H7 (cell line): ENCODE measurements at regions not wholly inside any gene's neighbourhood (a gene's known extent, or its start where the extent isn't known, plus 50 kb on each side); places are given as distances from the start of the nearest gene placed in this dataset.

Experiments
- DNase-seq: peaks from one replicate; pipeline ENCODE4 v3.0.0; 2012
- H3K27me3 ChIP-seq: 2 replicates; pipeline ENCODE4 v1.6.0; 2011; ENCODE audit warnings: mild to moderate bottlenecking, low read length; ENCODE audit not compliant: control insufficient read depth, insufficient read depth
- H3K36me3 ChIP-seq: replicated peaks from 2 replicates; pipeline ENCODE4 v1.5.1; 2011; ENCODE audit warnings: low read length; ENCODE audit not compliant: control insufficient read depth, insufficient read depth
- H3K4me3 ChIP-seq: 2 replicates; pipeline ENCODE4 v1.5.1; 2011; ENCODE audit warnings: low read depth, mild to moderate bottlenecking, control low read depth, low read length, moderate library complexity; ENCODE audit not compliant: insufficient read depth

DNA sequence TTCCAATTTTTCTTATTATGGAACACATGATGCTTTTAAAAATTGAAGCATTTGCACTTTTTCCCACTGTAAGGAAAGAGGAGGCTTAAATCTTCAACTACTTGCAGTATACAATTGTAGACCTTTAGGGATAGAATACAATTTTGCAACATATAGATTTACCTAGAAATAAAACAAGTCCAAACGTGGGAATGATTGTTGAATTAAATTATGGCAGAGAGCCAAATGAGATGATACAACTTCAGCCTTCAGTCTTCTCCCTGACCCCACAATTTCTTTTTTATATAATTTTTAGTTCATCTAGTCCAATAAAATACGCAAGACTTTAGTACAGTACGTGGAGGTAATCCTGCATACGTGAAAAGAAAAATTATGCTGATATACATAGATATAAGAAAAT, 666.5 kb downstream of the SLC16A7 start:
- no peaks in the 10 kb centered on the region for H3K36me3 ChIP-seq
- no peak for DNase-seq
- no peaks in the 10 kb centered on the region for H3K27me3 ChIP-seq
- no peak overlapping the region for H3K4me3 ChIP-seq

DNA sequence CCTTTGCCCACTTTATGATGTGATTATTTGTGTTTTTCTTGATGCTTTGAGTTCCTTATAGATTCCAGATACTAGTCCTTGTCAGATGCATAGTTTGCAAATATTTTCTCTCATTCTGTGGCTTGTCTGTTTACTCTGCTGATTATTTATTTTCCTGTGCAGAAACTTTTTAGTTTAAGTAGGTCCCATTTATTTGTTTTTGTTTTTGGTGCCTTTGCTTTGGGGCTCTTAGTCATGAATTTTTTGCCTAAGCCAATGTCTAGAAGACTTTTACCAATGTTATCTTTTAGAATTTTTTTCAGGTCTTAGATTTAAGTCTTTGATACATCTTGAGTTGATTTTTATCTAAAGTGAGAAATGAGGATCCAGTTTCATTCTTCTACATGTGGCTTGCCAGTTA, 667.3 kb downstream of the SLC16A7 start:
- Histone ChIP-seq H3K36me3 (no peaks in the 10 kb centered on the region), H3K27me3 (no peaks in the 10 kb centered on the region), H3K4me3 (no peak overlapping the region)
- no peak for DNase-seq

DNA sequence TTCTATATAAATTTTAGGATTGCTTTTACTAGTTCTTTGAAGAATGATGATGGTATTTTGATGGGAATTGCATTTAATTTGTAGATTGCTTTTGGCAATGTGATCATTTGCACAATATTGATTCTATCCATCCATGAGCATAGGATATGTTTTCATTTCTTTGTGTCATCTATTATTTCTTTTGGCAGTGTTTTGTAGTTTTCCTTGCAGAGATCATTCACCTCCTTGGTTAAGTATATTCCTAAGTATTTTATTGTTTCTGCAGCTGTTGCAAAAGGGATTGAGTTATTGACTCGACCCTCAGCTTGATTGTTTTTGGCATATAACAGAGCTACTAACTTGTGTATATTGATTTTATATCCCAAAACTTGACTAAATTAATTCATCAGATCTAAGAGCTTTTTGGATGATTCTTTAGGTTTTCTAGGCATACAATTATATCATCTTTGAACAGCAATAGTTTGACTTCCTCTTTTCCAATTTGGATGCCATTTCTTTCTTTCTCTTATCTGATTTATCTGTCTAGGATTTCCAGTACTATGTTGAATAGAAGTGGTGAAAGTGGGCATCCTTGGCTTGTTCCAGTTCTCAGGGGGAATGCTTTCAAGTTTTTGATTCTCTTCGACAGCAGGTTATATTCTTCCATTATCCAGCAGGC, 668.1 kb downstream of the SLC16A7 start:
- DNase-seq = no peak
- Histone ChIP-seq H3K27me3 (no peaks in the 10 kb centered on the region), H3K4me3 (no peak overlapping the region), H3K36me3 (no peaks in the 10 kb centered on the region)

DNA sequence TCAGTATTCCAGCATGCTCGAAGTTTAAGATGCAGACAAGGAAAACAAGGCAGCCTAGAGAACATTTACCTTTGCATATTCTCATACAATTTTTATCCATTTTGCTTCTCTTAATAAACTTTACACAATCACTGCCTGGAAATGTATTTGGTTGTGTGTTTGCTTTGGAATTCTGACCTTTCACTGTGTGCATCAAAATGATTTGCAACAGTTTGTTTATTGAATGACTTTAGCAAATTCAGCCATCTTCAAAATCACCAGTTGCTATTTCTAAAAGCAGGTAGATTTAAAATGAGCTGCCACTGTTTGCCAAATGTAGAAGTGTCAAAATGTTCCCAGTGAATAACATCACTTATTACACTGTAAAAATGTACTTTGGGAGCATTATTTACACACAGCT, 669.9 kb downstream of the SLC16A7 start:
- Histone ChIP-seq H3K27me3 (no peaks in the 10 kb centered on the region), H3K36me3 (no peaks in the 10 kb centered on the region), H3K4me3 (no peak overlapping the region)
- DNase-seq = no peak

DNA sequence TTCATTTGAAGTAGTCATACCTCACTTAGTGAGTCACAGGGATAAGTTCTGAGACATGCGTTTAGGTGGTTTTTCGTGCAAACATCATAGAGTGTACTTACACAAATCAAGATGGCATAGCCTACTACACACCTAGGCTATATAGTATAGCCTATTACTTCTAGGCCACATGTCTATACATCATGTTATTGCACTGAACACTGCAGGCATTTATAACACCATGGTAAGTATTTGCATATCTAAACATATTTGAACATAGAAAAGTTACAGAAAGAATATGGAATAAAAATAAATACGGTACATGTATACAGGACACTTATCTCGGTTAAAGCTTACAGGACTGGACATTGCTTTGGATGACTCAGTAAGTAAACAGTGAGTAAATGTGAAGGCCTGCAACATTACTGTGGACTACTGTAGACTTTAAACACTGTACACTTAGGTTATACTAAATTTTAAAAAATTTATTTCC, 670.6 kb downstream of the SLC16A7 start:
- DNase-seq = no peak
- H3K36me3 ChIP-seq = no peaks in the 10 kb centered on the region
- H3K4me3 ChIP-seq = no peak overlapping the region
- H3K27me3 ChIP-seq = no peaks in the 10 kb centered on the region

DNA sequence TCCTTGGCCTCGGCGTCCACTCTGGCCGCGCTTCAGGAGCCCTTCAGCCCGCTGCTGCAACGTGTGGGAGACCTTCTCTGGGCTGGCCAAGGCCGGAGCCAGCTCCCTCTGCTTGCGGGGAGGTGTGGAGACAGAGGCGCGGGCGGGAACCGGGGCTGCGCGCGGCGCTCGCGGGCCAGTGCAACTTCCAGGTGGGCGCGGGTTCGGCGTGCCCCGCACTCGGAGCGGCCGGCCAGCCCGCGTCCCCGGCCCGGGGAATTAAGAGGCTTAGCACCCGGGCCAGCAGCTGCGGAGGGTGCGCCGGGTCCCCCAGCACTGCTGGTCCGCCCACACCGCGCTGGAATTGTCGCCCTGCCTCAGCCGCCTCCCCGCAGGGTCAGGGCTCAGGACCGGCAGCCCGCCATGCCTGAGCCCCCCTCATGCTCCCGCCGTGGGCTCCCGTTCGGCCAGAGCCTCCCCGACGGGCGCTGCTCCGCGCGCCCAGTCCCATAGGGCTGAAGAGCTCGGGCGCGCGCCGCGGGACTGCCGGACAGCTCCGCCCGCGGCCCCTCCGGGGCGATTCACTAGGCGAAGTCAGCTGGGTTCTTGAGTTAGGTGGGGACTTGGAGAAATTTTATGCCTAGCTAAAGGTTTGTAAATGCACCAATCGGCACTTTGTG, 673.9 kb downstream of the SLC16A7 start:
- peak; percentile 5 for DNase-seq
- no peak overlapping the region for H3K4me3 ChIP-seq

DNA sequence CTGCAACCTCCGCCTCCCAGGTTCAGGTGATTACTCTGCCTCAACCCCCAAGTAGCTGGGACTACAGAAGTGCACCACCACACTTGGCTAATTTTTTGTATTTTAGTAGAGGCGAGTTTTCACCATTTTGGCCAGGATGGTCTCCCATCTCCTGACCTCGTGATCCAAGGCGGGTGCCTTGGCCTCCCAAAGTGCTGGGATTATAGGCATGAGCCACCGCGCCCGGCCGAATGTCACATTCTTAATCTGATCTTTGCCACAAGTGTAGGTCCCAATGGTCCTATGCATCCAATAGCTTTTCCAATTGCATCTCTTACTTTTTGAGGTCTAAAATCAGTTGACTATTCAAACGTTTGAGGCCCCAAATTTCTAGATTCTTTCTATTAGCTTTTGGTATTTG, 676.0 kb downstream of the SLC16A7 start:
- DNase-seq = no peak
- H3K27me3 ChIP-seq = no peaks in the 10 kb centered on the region
- H3K36me3 ChIP-seq = no peaks in the 10 kb centered on the region
- no peak overlapping the region for H3K4me3 ChIP-seq

More for the DNA sequence above, 673.9 kb downstream of the SLC16A7 start:
- Histone ChIP-seq H3K27me3 (no peaks in the 10 kb centered on the region), H3K36me3 (no peaks in the 10 kb centered on the region)

DNA sequence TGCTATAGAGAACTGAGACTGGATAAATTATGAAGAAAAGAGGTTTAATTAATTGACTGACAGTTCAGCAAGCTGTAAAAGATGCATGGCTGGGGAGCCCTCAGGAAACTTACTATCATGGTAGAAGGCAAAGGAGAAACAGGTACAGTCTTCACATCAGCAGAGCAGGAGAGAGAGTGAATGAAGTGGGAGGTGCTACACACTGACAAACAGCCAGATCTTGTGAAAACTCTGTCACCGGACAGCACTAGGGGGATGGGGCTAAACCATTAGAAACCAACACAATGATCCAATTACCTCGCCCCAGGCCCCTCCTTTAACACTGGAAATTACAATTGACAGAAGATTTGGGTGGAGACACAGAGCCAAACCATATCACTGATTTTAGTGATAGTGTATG, 682.4 kb downstream of the SLC16A7 start:
- DNase-seq = peak; percentile 6
- Histone ChIP-seq H3K4me3 (no peak overlapping the region), H3K27me3 (no peaks in the 10 kb centered on the region), H3K36me3 (no peaks in the 10 kb centered on the region)

DNA sequence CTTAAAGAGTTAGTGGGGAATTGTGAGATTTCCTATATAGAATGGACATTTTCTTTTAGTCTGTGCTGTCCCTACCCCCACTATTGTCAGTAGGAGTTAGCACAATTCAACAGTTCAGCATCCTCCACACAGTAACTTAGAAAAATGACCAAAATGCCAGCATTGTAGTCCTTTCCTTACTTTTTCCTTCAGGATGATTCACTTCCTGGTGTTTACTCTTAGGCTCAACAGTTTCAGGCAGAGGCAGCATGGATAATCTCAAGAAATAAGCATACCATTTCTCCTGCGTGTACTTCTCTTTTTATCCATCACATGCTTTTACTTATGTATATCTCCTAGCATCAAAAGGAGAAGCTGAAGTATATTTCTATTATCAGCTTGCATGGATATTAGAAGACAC, 683.4 kb downstream of the SLC16A7 start:
- no peak for DNase-seq
- no peaks in the 10 kb centered on the region for H3K27me3 ChIP-seq
- no peak overlapping the region for H3K4me3 ChIP-seq
- no peaks in the 10 kb centered on the region for H3K36me3 ChIP-seq

DNA sequence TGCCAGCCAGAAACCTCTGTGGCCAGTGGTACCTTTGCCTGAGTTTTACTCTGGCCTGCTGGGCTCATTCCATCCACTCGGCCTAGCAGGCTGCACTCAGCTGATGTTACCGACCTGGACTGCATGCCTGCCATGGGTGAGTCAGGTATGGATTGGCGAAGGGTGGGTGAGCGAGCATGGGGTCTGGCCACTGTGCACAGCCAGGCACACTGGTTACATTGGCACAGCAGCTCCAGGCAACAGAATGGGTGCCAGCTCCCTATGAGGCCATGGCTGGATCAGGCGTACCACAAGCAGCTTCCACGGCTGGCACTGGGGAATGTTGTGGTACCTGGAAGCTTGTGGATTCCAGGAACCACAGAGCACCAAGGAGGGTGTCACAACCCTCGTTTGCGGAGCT, 685.7 kb downstream of the SLC16A7 start:
- Histone ChIP-seq H3K36me3 (no peaks in the 10 kb centered on the region), H3K4me3 (no peak overlapping the region), H3K27me3 (no peaks in the 10 kb centered on the region)
- DNase-seq = no peak

DNA sequence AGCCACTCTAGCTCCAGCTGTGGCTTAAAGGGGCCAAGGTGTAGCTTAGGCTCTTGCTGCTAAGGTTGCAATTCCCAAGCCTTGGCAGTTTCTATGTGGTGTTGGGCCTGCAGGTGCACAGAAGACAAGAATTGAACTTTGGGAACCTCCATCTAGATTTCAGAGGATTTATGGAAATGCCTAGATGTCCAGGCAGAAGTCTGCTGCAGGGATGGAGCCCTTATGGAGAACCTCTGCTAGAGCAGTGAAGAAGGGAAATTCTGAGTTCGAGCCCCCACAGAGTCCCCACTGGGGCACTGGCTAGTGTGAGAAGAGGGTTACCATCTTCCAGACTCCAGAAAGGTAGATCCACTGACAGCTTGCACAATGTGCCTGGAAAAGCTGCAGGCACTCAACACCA, 694.7 kb downstream of the SLC16A7 start:
- Histone ChIP-seq H3K4me3 (no peak overlapping the region), H3K27me3 (no peaks in the 10 kb centered on the region), H3K36me3 (no peaks in the 10 kb centered on the region)
- DNase-seq = no peak

DNA sequence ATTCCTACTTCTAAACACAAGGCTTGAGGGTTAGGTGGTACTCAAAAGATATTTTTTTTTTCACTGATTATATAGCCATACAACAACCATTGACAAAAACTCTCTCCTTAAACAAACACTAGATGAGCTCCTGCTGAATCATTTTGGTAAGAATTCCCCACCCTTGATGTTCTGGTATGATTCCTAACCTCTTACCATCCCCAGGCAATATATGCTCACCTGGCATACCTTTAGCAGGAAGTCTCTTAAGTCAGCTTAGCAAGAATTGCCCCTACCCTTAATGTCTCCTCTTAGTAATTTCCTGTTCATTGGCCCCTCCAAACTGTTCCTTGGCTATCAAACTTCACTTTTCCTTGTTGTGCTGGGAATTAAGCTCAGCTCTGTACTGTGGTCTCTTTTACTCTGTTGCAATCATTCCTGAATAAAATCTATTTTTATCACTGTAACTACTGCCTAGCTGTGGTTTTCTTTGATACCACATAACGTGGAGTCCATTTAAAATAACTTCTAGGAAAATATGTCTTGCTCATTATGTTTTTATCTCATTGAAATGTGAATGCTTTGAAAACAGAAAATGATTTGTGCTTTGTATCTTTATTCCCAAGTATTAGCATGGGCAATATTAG, 712.6 kb downstream of the SLC16A7 start:
- H3K36me3 ChIP-seq = no peaks in the 10 kb centered on the region
- H3K4me3 ChIP-seq = no peak overlapping the region
- H3K27me3 ChIP-seq = no peaks in the 10 kb centered on the region
- DNase-seq = no peak

DNA sequence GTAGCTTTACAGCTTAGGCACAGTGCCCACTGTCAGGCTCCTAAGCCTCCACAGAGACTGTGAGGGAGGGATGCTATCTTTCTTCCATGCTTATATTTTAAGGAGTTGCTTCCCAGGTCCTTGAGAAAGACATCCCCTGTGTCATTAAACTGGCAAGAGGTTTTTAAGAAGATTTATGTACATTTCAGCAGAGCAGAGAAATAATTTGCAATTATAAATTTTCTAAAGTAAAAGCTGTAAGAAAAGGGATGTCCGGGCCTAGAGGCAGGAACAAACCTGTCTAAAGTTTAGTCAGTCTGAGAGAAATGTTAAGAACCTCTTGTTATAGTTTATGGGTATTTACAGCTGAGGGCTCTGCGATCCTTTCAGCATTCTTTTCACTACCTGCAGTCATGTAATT, 716.1 kb downstream of the SLC16A7 start:
- no peaks in the 10 kb centered on the region for H3K36me3 ChIP-seq
- no peaks in the 10 kb centered on the region for H3K27me3 ChIP-seq
- no peak overlapping the region for H3K4me3 ChIP-seq
- no peak for DNase-seq

DNA sequence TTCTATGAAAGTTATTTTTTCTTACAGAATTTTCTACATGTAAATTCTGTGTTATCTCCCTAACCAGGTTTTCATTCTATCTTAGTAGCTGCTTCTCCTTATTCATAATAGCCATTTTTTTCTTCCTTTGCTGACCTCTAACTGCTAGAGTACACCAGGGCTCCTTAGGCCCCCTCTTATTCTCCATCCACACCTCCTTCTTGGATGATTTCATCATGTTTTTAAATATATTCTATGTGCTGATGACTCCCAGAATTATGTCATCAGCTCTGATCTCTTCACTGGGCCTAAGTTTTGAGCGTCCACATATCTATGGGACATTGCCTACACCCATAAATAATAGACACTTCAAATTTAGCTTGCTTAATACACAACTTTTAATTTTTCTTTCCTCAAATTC, 721.5 kb downstream of the SLC16A7 start:
- Histone ChIP-seq H3K27me3 (no peaks in the 10 kb centered on the region), H3K4me3 (no peak overlapping the region), H3K36me3 (no peaks in the 10 kb centered on the region)
- no peak for DNase-seq

DNA sequence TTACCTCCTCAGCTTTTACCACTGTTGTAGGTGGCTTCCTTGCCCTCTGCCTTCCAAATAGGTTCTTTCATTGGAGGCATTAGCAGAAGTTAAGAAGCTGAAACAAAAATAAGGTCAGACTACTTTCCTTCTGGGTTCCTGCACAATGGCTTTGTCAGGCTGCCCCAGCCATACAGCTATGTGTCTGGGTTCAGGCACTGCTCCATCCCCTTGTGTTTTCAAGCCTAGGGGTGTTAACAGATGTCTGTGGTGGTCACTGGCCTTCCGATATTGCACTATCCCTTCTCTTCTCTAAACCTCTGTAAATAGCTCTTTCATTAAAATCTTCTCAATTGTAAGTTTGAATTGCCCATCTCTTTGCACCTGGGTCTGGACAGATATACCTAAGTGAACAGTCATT, 728.9 kb downstream of the SLC16A7 start:
- Histone ChIP-seq H3K4me3 (no peak overlapping the region), H3K36me3 (no peaks in the 10 kb centered on the region), H3K27me3 (no peaks in the 10 kb centered on the region)
- no peak for DNase-seq
